GM12892 (cell line): ENCODE measurements at regions not wholly inside any gene's neighbourhood (a gene's known extent, or its start where the extent isn't known, plus 50 kb on each side); places are given as distances from the start of the nearest gene placed in this dataset.

Experiments
- POLR2A ChIP-seq: IDR thresholded peaks from 2 replicates; pipeline ENCODE4 v1.6.1; 2011; ENCODE audit warnings: low read depth, low read length, control low read depth
- TAF1 ChIP-seq: IDR thresholded peaks from 2 replicates; pipeline ENCODE4 v1.6.1; 2011; ENCODE audit warnings: low read depth, mild to moderate bottlenecking, control low read depth, low read length, borderline replicate concordance

GRCh38 chr18:39200153-39200552, 1634.6 kb upstream of the CELF4 start:
- no peak for TF ChIP-seq TAF1
- no peak for TF ChIP-seq POLR2A
